ENCODE measurements at regions not wholly inside any gene's neighbourhood (a gene's known extent, or its start where the extent isn't known, plus 50 kb on each side); places are given as distances from the start of the nearest gene placed in this dataset.
A peak's percentile ranks its signal among the peaks of the same experiment; 100 is the strongest.

DNA sequence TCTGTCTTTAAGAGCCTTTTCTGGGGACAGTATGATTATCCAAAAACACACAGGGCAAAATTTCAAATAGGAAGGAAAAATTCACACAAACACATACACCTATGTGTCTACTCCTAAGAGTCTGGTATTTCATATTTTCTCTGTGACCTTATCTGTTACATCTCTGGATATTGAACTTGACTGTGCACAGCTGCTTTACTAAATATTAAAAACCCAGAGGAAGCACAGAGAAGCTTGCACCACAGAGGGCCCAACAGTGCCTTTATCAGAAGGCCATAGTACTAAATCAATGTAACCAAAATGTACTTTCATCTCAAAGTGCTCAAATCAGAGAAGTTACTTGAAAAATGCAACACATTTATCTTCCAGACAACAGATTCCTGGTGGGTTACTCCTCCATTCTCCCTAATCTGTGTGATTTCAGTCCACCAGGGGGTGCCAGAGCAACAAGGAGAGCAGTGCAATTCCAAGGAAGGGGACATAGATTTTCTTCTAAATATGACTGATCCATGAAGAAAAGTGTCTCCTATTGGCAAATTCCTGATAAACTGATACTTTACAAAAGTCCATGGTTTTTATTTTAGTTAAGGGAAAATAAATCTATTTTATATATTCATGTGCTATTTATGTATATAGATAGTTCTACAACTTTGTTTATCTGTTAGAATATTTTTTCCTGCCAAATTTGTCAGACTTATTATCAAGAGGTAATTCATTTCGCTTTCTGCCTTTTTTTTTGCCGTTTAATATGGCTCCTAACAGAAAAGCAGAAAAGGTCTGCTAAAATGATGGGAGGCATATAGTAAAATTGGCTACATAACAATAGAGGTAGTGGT is 617.6 kb downstream of the LRFN5 start:
- TF ChIP-seq, protein P1, sequence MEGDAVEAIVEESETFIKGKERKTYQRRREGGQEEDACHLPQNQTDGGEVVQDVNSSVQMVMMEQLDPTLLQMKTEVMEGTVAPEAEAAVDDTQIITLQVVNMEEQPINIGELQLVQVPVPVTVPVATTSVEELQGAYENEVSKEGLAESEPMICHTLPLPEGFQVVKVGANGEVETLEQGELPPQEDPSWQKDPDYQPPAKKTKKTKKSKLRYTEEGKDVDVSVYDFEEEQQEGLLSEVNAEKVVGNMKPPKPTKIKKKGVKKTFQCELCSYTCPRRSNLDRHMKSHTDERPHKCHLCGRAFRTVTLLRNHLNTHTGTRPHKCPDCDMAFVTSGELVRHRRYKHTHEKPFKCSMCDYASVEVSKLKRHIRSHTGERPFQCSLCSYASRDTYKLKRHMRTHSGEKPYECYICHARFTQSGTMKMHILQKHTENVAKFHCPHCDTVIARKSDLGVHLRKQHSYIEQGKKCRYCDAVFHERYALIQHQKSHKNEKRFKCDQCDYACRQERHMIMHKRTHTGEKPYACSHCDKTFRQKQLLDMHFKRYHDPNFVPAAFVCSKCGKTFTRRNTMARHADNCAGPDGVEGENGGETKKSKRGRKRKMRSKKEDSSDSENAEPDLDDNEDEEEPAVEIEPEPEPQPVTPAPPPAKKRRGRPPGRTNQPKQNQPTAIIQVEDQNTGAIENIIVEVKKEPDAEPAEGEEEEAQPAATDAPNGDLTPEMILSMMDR (IDR thresholded peaks at IDR 0.05; ENCODE audit: low read depth, low read length, poor library complexity, severe bottlenecking) = peak; percentile 81
- no peak for TF ChIP-seq EZH2phosphoT487 (IDR thresholded peaks at IDR 0.05; ENCODE audit: borderline replicate concordance, low read length)
